Endothelial cell of umbilical vein (primary cell): ENCODE measurements at regions not wholly inside any gene's neighbourhood (a gene's known extent, or its start where the extent isn't known, plus 50 kb on each side); places are given as distances from the start of the nearest gene placed in this dataset.

Experiments
- BruUV-seq: library from RNA; stranded (reverse); fragments of 400-500 nt; replicated peaks from 2 replicates; lab custom pipeline; 2021; lab: Mats Ljungman, UMichigan
- CTCF ChIA-PET: fragments of 300-600, 350-600 bp; sonication (Branson Sonifier 250); formaldehyde crosslinking; loops from one replicate; lab custom pipeline; 2021; ENCODE audit warnings: antibody characterized with exemption, inconsistent platforms; lab: Charles Lee
- POLR2A ChIA-PET: fragments of 300-600, 350-600 bp; sonication (Branson Sonifier 250); formaldehyde crosslinking; loops from one replicate; lab custom pipeline; 2021; ENCODE audit warnings: antibody characterized with exemption, inconsistent platforms; lab: Charles Lee
- DNase-seq: peaks from one replicate; pipeline ENCODE4 v3.0.0-alpha.2; 2011; ENCODE audit warnings: low read depth, low spot score
- FAIRE-seq: peaks from 2 replicates; lab custom pipeline; 2011; peaks lifted over from hg19 to GRCh38; lab: Jason Lieb, UNC
- H2AFZ ChIP-seq: 2 replicates; pipeline ENCODE4 v1.6.0; 2012; ENCODE audit warnings: low read depth, low read length, control low read depth, inconsistent platforms
- H3K27ac ChIP-seq: 2 replicates; pipeline ENCODE4 v1.5.1; 2011; ENCODE audit warnings: low read depth, mild to moderate bottlenecking, control low read depth, low read length, moderate library complexity; ENCODE audit not compliant: insufficient read depth
- H3K27me3 ChIP-seq, 2 experiments: 2 replicates each; pipeline versions ENCODE4 v1.6.0 to v1.6.1; 2011; ENCODE audit warnings: low read length in 2 of 2, mixed read lengths in 1 of 2; ENCODE audit not compliant: control insufficient read depth in 2 of 2, insufficient read depth in 2 of 2
- H3K36me3 ChIP-seq, 2 experiments: 2 replicates in 1 of 2; 3 replicates in 1 of 2; pipeline ENCODE4 v1.5.1; 2011; ENCODE audit warnings: low read length in 2 of 2, mild to moderate bottlenecking in 1 of 2, moderate library complexity in 1 of 2; ENCODE audit not compliant: control insufficient read depth in 2 of 2, insufficient read depth in 2 of 2; ENCODE audit errors: extremely low read depth in 1 of 2
- H3K4me1 ChIP-seq: 3 replicates; pipeline ENCODE4 v1.5.1; 2011; ENCODE audit warnings: mild to moderate bottlenecking, low read length; ENCODE audit not compliant: control insufficient read depth, insufficient read depth; ENCODE audit errors: extremely low read depth
- H3K4me2 ChIP-seq: 2 replicates; pipeline ENCODE4 v1.6.1; 2011; ENCODE audit warnings: low read length, control low read depth, mixed read lengths; ENCODE audit not compliant: insufficient read depth
- H3K4me3 ChIP-seq, 3 experiments: fragments of 200-600 bp in 1 of 3; sonication (generic), shearing (Covaris generic) in 1 of 3; replicated peaks in 1 of 3; 2 replicates each; pipeline ENCODE4 v1.5.1; 2011 to 2016; ENCODE audit warnings: control low read depth in 3 of 3, low read length in 3 of 3, mild to moderate bottlenecking in 2 of 3, inconsistent platforms in 1 of 3, low read depth in 1 of 3, moderate library complexity in 1 of 3; ENCODE audit not compliant: insufficient read depth in 1 of 3
- H3K79me2 ChIP-seq: 2 replicates; pipeline ENCODE4 v1.6.0; 2012; ENCODE audit warnings: low read length, inconsistent platforms; ENCODE audit not compliant: control insufficient read depth, insufficient read depth
- H3K9ac ChIP-seq: replicated peaks from 2 replicates; pipeline ENCODE3; 2011; ENCODE audit warnings: low read length, control low read depth; ENCODE audit not compliant: insufficient read depth; ENCODE audit errors: extremely low read depth
- H3K9me1 ChIP-seq: replicated peaks from 3 replicates; pipeline ENCODE4 v1.6.0; 2011; ENCODE audit warnings: mild to moderate bottlenecking, low read length; ENCODE audit not compliant: control insufficient read depth, insufficient read depth; ENCODE audit errors: extremely low read depth
- H3K9me3 ChIP-seq: replicated peaks from 2 replicates; pipeline ENCODE4 v1.5.1; 2012; ENCODE audit warnings: low read length, inconsistent platforms; ENCODE audit not compliant: control insufficient read depth, insufficient read depth
- H4K20me1 ChIP-seq: replicated peaks from 2 replicates; pipeline ENCODE3; 2011; ENCODE audit warnings: mild to moderate bottlenecking, low read length; ENCODE audit not compliant: control insufficient read depth, insufficient read depth; ENCODE audit errors: extremely low read depth
- EZH2 ChIP-seq: IDR thresholded peaks from 2 replicates; pipeline ENCODE4 v1.6.1; 2012; ENCODE audit warnings: borderline replicate concordance, low read depth, mild to moderate bottlenecking, moderate library complexity, low read length, inconsistent platforms; ENCODE audit not compliant: severe bottlenecking
- FOS ChIP-seq: IDR thresholded peaks from 2 replicates; pipeline ENCODE4 v1.6.1; 2011; ENCODE audit warnings: mild to moderate bottlenecking, low read length, moderate library complexity, borderline replicate concordance; ENCODE audit not compliant: insufficient read depth
- GATA2 ChIP-seq: IDR thresholded peaks from 2 replicates; pipeline ENCODE4 v1.7.0; 2011; ENCODE audit warnings: low read depth, mild to moderate bottlenecking, moderate library complexity, mixed read lengths, low read length; ENCODE audit not compliant: insufficient read length, insufficient read depth
- MYC ChIP-seq: IDR thresholded peaks from one replicate; pipeline ENCODE4 v1.6.1; 2011; ENCODE audit warnings: mild to moderate bottlenecking, low read depth, low read length
- POLR2A ChIP-seq: IDR thresholded peaks from 2 replicates; pipeline ENCODE4 v1.6.1; 2012; ENCODE audit warnings: low read depth, mild to moderate bottlenecking, control low read depth, low read length
- POLR2AphosphoS5 ChIP-seq: IDR thresholded peaks from 2 replicates; pipeline ENCODE4 v1.6.1; 2012; ENCODE audit warnings: low read depth, mild to moderate bottlenecking, control low read depth, low read length, moderate library complexity; ENCODE audit not compliant: insufficient read depth
- dilution Hi-C: fragments of 300-500 bp; cut with MboI; formaldehyde crosslinking; loops from one replicate; pipeline ENCODE4 v1.15.0; 2019; ENCODE audit warnings: low sequenced_read_pairs; ENCODE audit not compliant: extremely low pct_ligation_motif_present
- intact Hi-C: fragments of 100-400 bp; cut with micrococcal nuclease; formaldehyde crosslinking; loops from one replicate; pipeline ENCODE4 v1.10.0; 2022
- TF ChIP-seq, protein P1 (sequence below), 2 donors: IDR thresholded peaks; 1 replicate in 1 of 2; 2 replicates in 1 of 2; pipeline ENCODE4 v1.5.1; 2011; ENCODE audit warnings: low read length in 2 of 2, mild to moderate bottlenecking in 2 of 2, moderate library complexity in 2 of 2, control low read depth in 1 of 2, inconsistent platforms in 1 of 2, low read depth in 1 of 2; ENCODE audit not compliant: insufficient read depth in 1 of 2; ENCODE audit errors: extremely low read depth in 1 of 2
- TF ChIP-seq, protein P2 (sequence below): IDR thresholded peaks from 2 replicates; pipeline ENCODE4 v1.6.1; 2011; ENCODE audit not compliant: insufficient read depth, insufficient read length

DNA sequence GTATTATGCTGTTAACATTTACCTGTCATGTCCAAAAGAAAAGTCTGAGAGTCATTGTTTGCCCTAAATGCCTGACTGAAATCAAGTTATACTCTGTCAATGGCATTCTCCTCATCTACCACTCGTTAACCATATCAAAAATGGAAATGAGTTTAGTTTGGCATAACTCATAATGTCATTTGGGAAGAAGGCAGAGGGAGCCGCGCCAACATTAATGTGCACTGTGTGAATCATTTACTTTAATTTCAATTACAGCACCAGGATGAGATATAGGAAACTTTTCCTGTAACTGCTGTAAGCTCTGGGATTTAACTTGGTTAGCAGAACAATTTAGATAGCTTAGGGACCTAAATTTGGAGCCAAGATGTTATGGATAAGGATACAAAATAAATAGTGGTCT is 871.2 kb upstream of the POU3F3 start:
- Histone ChIP-seq H3K36me3 (no peaks in the 10 kb centered on the region), H3K27ac (no peak overlapping the region), H2AFZ (no peak overlapping the region), H3K27me3 (no peaks in the 10 kb centered on the region), H3K4me2 (no peak overlapping the region), H3K9ac (no peak overlapping the region), H3K9me1 (no peaks in the 10 kb centered on the region), H3K9me3 (peaks cover 2% of the 10 kb centered on the region), H3K79me2 (no peaks in the 10 kb centered on the region), H3K4me1 (no peaks in the 10 kb centered on the region), H3K4me3 (no peak overlapping the region), H4K20me1 (no peaks in the 10 kb centered on the region)
- POLR2A ChIA-PET, result no interaction called here
- DNase-seq, result no peak
- BruUV-seq, result no TSS peak
- dilution Hi-C loops (no loop called here), intact Hi-C loops (no loop called here)
- TF ChIP-seq MYC, result no peak
- TF ChIP-seq, protein P1, sequence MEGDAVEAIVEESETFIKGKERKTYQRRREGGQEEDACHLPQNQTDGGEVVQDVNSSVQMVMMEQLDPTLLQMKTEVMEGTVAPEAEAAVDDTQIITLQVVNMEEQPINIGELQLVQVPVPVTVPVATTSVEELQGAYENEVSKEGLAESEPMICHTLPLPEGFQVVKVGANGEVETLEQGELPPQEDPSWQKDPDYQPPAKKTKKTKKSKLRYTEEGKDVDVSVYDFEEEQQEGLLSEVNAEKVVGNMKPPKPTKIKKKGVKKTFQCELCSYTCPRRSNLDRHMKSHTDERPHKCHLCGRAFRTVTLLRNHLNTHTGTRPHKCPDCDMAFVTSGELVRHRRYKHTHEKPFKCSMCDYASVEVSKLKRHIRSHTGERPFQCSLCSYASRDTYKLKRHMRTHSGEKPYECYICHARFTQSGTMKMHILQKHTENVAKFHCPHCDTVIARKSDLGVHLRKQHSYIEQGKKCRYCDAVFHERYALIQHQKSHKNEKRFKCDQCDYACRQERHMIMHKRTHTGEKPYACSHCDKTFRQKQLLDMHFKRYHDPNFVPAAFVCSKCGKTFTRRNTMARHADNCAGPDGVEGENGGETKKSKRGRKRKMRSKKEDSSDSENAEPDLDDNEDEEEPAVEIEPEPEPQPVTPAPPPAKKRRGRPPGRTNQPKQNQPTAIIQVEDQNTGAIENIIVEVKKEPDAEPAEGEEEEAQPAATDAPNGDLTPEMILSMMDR (IDR thresholded peaks at IDR 0.05; ENCODE audit: extremely low read depth in 1 of 2, insufficient read depth in 1 of 2, low read depth in 1 of 2, low read length in 2 of 2), result no peak
- TF ChIP-seq POLR2A, result no peak
- no peak for TF ChIP-seq POLR2AphosphoS5
- TF ChIP-seq EZH2, result no peak
- FAIRE-seq, result no peak
- CTCF ChIA-PET, result no interaction called here

DNA sequence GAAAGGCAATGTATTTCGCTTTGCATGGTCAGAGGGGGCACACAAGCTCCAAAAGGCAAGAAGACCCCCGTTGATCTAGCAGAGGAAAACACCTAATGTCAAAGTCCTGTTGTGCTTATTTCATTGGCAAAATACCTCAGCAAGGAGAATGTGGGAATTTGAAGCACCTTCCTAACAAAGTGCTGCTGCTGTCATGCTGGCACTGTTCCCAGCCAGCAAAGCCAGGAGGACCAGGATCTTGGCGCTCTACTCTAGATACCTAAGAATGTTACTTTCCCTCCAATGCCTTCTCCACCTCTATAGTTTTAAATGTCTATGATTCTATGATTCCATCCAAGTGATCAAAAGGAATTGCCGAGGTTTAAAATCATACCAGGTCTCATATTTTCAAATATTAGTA is 867.9 kb upstream of the POU3F3 start:
- Histone ChIP-seq H3K36me3 (no peaks in the 10 kb centered on the region), H4K20me1 (no peaks in the 10 kb centered on the region), H3K4me1 (no peaks in the 10 kb centered on the region), H3K4me2 (no peak overlapping the region), H2AFZ (no peak overlapping the region), H3K27me3 (no peaks in the 10 kb centered on the region), H3K27ac (no peak overlapping the region), H3K4me3 (no peak overlapping the region), H3K9ac (no peak overlapping the region), H3K79me2 (no peaks in the 10 kb centered on the region), H3K9me3 (peaks cover 4% of the 10 kb centered on the region), H3K9me1 (no peaks in the 10 kb centered on the region)
- POLR2A ChIA-PET, result no interaction called here
- intact Hi-C loops, result no loop called here
- no peak for TF ChIP-seq FOS
- TF ChIP-seq MYC, result no peak
- TF ChIP-seq GATA2, result no peak
- TF ChIP-seq POLR2AphosphoS5, result no peak
- TF ChIP-seq, protein P1 (IDR thresholded peaks at IDR 0.05; ENCODE audit: extremely low read depth in 1 of 2, insufficient read depth in 1 of 2, low read depth in 1 of 2, low read length in 2 of 2), result no peak
- TF ChIP-seq EZH2, result no peak
- TF ChIP-seq, protein P2, sequence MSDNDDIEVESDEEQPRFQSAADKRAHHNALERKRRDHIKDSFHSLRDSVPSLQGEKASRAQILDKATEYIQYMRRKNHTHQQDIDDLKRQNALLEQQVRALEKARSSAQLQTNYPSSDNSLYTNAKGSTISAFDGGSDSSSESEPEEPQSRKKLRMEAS, result no peak
- no TSS peak for BruUV-seq
- FAIRE-seq (no peak), DNase-seq (no peak)
- dilution Hi-C loops, result no loop called here
- CTCF ChIA-PET, result no interaction called here
